OCI-LY7 (cell line): ENCODE measurements at regions not wholly inside any gene's neighbourhood (a gene's known extent, or its start where the extent isn't known, plus 50 kb on each side); places are given as distances from the start of the nearest gene placed in this dataset.

Source experiments
- BruUV-seq: library from RNA; stranded (reverse); fragments of 400-500 nt; replicated peaks from 2 replicates; lab custom pipeline; 2021; lab: Mats Ljungman, UMichigan
- CTCF ChIA-PET: fragments of 300-600 bp; sonication (Branson Sonifier 250); formaldehyde crosslinking; loops from one replicate; lab custom pipeline; 2022; ENCODE audit warnings: antibody characterized with exemption; ENCODE audit not compliant: unreplicated experiment; lab: Charles Lee
- POLR2A ChIA-PET: fragments of 300-600 bp; sonication (Branson Sonifier 250); formaldehyde crosslinking; loops from one replicate; lab custom pipeline; 2022; ENCODE audit warnings: antibody characterized with exemption; lab: Charles Lee
- DNase-seq: peaks from one replicate; pipeline ENCODE4 v3.0.0-alpha.2; 2015; ENCODE audit warnings: low spot score
- H2AFZ ChIP-seq: fragments of 200-600 bp; sonication (generic), shearing (Covaris generic); 2 replicates; pipeline ENCODE4 v1.6.1; 2014; ENCODE audit warnings: mild to moderate bottlenecking, antibody characterized with exemption, low read length, moderate library complexity
- H3K27ac ChIP-seq: fragments of 200-600 bp; sonication (generic); 2 replicates; pipeline ENCODE4 v1.5.1; 2014; ENCODE audit warnings: mixed run types, low read depth, mild to moderate bottlenecking, moderate library complexity, low read length, inconsistent platforms; ENCODE audit not compliant: poor library complexity, severe bottlenecking
- H3K36me3 ChIP-seq: fragments of 200-600 bp; sonication (generic); 2 replicates; pipeline ENCODE4 v1.6.1; 2014; ENCODE audit warnings: mild to moderate bottlenecking, antibody characterized with exemption, low read length, moderate library complexity, mixed read lengths; ENCODE audit not compliant: insufficient read depth
- H3K4me1 ChIP-seq: fragments of 200-600 bp; sonication (generic); 2 replicates; pipeline ENCODE4 v1.5.1; 2014; ENCODE audit warnings: mild to moderate bottlenecking, low read length; ENCODE audit not compliant: insufficient read depth, poor library complexity, severe bottlenecking
- H3K4me2 ChIP-seq: fragments of 200-600 bp; sonication (generic); 2 replicates; pipeline ENCODE4 v1.6.1; 2014; ENCODE audit warnings: mild to moderate bottlenecking, low read length
- H3K4me3 ChIP-seq: fragments of 200-600 bp; sonication (generic); 2 replicates; pipeline ENCODE4 v1.5.1; 2014; ENCODE audit warnings: mild to moderate bottlenecking, low read depth, low read length; ENCODE audit not compliant: poor library complexity, severe bottlenecking
- H3K79me2 ChIP-seq: fragments of 200-600 bp; sonication (generic); 2 replicates; pipeline ENCODE4 v1.6.1; 2016; ENCODE audit warnings: low read depth, mild to moderate bottlenecking, low read length, moderate library complexity, mixed read lengths; ENCODE audit not compliant: insufficient read depth
- H3K9me2 ChIP-seq: fragments of 200-600 bp; sonication (generic); 2 replicates; pipeline ENCODE4 v1.6.1; 2016; ENCODE audit warnings: mild to moderate bottlenecking, low read length, mixed read lengths; ENCODE audit not compliant: insufficient read depth
- H3K9me3 ChIP-seq: fragments of 200-600 bp; sonication (generic); 2 replicates; pipeline ENCODE4 v1.6.1; 2014; ENCODE audit warnings: mild to moderate bottlenecking, mixed run types, low read length, mixed read lengths
- H4K20me1 ChIP-seq: fragments of 200-600 bp; sonication (generic); 2 replicates; pipeline ENCODE4 v1.6.1; 2014; ENCODE audit warnings: mild to moderate bottlenecking, antibody characterized with exemption, low read length, moderate library complexity, mixed read lengths; ENCODE audit not compliant: insufficient read depth
- CTCF ChIP-seq: fragments of 200-600 bp; sonication (generic); conservative IDR thresholded peaks from 2 replicates; pipeline ENCODE4 v1.5.1; 2014; ENCODE audit warnings: mild to moderate bottlenecking, antibody characterized with exemption, low read length, moderate library complexity, mixed read lengths
- EZH2phosphoT487 ChIP-seq: fragments of 200-600 bp; sonication (generic); IDR thresholded peaks from 2 replicates; pipeline ENCODE4 v1.6.1; 2018; ENCODE audit warnings: low read depth, borderline replicate concordance, mild to moderate bottlenecking, mixed run types, antibody characterized with exemption, low read length, moderate library complexity, mixed read lengths
- intact Hi-C: fragments of 100-400 bp; cut with micrococcal nuclease; formaldehyde crosslinking; loops from one replicate; pipeline ENCODE4 v1.10.0; 2022; ENCODE audit not compliant: unreplicated experiment

GRCh38 chr12:115209230-115209629 lies 525.3 kb upstream of the TBX3 start:
- no peak for DNase-seq
- intact Hi-C loops: no loop called here
- H3K27ac ChIP-seq: no peak overlapping the region
- H3K4me1 ChIP-seq: no peaks in the 10 kb centered on the region
- ChIA-PET CTCF (no interaction called here), POLR2A (no interaction called here)
- no peaks in the 10 kb centered on the region for H3K79me2 ChIP-seq
- BruUV-seq: no TSS peak
- H3K4me2 ChIP-seq: no peak overlapping the region
- no peaks in the 10 kb centered on the region for H3K9me3 ChIP-seq
- no peak overlapping the region for H2AFZ ChIP-seq
- TF ChIP-seq EZH2phosphoT487: no peak
- TF ChIP-seq CTCF: no peak
- H3K9me2 ChIP-seq: no peaks in the 10 kb centered on the region
- no peaks in the 10 kb centered on the region for H4K20me1 ChIP-seq
- no peaks in the 10 kb centered on the region for H3K36me3 ChIP-seq
- H3K4me3 ChIP-seq: no peak overlapping the region

DNA sequence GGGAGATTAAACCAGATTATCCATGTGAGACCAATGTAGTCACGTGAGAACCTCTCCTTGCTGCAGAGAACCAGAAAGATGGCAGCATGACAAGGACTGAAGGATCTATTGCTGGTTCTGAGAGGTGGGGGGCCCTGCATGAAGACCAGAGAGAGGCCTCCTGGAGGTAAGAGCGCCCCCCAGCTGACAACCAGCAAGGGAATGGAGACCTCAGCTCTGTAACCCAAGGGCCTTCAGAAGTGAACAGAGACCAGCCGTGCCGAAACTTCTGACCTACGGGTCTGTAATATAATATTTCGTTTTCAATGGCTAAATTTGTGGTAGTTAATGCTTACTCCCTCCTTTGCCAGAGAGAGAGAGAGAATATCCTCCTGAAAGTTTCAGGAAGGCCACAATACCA lies 524.1 kb upstream of the TBX3 start:
- H3K4me1 ChIP-seq: no peaks in the 10 kb centered on the region
- no peaks in the 10 kb centered on the region for H3K79me2 ChIP-seq
- no peak for TF ChIP-seq CTCF
- TF ChIP-seq EZH2phosphoT487: no peak
- H3K36me3 ChIP-seq: no peaks in the 10 kb centered on the region
- no peak overlapping the region for H3K27ac ChIP-seq
- no peak overlapping the region for H2AFZ ChIP-seq
- no TSS peak for BruUV-seq
- CTCF ChIA-PET: no interaction called here
- POLR2A ChIA-PET: no interaction called here
- intact Hi-C loops: no loop called here
- no peaks in the 10 kb centered on the region for H4K20me1 ChIP-seq
- H3K9me2 ChIP-seq: no peaks in the 10 kb centered on the region
- H3K4me2 ChIP-seq: no peak overlapping the region
- no peak for DNase-seq
- H3K9me3 ChIP-seq: no peaks in the 10 kb centered on the region
- no peak overlapping the region for H3K4me3 ChIP-seq

GRCh38 chr12:115207216-115207915 lies 523.4 kb upstream of the TBX3 start:
- H3K9me3 ChIP-seq: no peaks in the 10 kb centered on the region
- no peaks in the 10 kb centered on the region for H4K20me1 ChIP-seq
- DNase-seq: no peak
- no peaks in the 10 kb centered on the region for H3K9me2 ChIP-seq
- H2AFZ ChIP-seq: no peak overlapping the region
- H3K4me3 ChIP-seq: no peak overlapping the region
- TF ChIP-seq CTCF (no peak), EZH2phosphoT487 (no peak)
- intact Hi-C loops: no loop called here
- H3K4me1 ChIP-seq: no peaks in the 10 kb centered on the region
- no peaks in the 10 kb centered on the region for H3K79me2 ChIP-seq
- no peaks in the 10 kb centered on the region for H3K36me3 ChIP-seq
- ChIA-PET POLR2A (no interaction called here), CTCF (no interaction called here)
- no peak overlapping the region for H3K27ac ChIP-seq
- no TSS peak for BruUV-seq
- H3K4me2 ChIP-seq: no peak overlapping the region
